Stimulated activated CD8-positive, alpha-beta memory T cell treated with anti-CD3 and anti-CD28 coated beads, Interleukin-7, amount 100 ng/mL, for 24 hours (primary cell): ENCODE measurements at regions not wholly inside any gene's neighbourhood (a gene's known extent, or its start where the extent isn't known, plus 50 kb on each side); places are given as distances from the start of the nearest gene placed in this dataset.
"Not testable (repeated sequence)": the region's sequence is repeated elsewhere in the genome, so short reads cannot be mapped to it uniquely, and the experiment has no call there.

Source experiments
- DNase-seq: peaks from one replicate; pipeline ENCODE4 v3.0.0-alpha.2; 2020; ENCODE audit warnings: low read depth

DNA sequence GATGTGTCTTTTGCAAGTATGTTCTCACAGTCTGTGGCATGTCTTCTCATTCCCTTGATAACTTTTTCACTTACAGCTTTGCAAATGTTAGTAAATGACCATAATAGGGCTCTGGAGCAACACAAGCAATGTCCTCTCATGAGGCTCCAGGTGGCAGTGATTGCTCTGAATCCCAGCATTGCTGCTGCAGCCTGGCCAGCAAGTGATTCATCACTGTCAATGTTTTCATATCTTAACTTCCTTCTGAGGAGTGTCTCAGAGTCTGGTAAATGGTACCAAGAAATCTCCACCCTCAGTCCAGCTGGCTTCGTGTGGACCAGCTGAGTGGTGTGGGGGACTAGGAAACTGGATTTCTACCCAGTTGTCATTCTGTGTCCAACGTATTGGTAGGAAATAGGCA is 139.6 kb downstream of the MYLK4 start:
- DNase-seq, result no peak

DNA sequence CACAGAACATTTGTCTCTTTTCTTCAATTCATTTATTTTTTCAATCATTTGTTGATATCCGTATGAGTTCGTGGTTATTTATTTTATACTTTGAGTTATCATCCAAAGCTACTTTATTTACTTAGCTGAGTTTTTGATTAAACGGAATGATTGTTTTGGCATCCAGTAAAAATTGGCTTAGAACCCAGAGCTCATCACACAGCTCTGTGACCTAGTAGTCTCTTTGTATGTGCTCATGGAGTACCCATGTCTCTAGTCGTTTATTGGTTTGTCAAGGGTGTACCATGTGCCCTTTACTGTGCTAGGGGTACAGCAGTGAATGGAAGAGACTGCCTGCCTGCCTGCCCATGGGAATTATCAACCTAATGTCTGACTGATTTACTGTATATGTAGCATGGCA is 142.2 kb downstream of the MYLK4 start:
- DNase-seq, result no peak

DNA sequence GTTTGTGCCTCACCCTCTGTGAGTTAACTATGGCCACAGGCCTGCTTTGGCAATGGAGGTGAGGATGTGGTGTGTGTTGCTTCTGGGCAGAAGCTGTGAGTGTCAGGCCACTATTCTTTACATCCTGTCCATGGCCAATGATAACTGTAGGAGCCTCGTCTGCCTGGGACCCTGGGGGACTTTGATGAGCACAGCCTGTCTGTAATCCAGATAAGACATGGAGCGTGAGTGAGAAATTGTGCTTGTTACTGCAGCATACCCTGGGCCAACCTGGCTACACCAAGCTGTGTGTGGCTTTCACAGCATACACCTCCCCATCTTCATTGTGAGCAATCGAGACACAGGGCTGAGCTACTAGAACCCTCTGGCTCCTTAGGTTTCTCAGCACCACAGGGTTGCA is 150.4 kb downstream of the MYLK4 start:
- no peak for DNase-seq

DNA sequence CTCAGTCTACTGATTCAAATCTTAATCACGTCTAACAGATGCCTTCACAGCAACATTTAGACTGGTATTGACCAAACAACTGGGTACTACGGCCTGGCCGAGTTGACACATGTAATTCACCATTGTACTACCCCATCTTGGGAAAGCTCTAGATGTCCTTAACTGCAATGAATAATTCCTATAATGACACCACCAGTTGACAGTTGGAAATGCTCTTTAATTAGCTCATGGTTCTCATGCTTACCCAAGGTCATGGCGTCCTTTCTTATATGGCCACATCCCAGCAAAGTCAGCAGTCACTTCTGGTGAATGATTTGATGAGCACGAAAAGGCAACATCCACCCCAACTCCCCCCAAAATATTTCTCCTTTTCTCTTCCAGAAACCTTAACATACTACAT is 150.9 kb downstream of the MYLK4 start:
- DNase-seq, result no peak

DNA sequence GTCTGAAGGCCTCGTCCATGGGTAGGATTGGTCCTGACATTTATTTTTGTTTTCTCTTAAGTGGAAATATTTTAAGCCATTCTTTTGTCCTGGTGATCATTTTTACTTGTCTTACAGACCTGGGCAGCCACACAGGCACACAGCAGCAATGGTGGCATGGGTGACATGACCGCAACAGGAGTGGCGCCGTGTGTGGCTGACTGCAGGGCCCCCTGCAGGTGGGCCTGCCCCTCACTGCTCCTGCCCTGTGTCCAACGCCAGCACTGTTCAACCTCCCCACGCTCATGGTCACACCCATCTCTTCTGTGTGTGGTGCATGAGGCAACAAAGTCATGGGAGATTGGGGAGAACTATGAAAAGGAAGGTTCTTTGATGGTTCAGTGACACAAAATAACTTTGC is 151.9 kb downstream of the MYLK4 start:
- no peak for DNase-seq

DNA sequence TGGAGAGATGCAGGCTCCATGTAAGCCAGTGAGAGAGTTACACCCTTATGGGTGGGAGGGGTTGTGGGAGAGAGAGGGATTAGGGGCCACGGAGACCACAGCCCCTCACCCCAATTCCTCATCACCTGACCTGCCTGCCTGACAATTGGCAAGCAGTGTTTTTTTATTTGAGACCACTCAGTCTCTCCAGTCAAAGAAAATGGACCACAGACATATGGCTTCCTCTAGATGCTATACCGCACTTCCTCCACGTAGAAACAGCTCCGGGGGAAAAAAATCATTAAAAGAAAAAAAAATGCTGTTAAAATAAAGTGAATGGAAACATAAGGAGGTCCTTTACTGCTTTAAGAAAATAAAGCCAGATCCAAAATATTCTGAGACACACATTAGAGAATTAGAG is 152.7 kb downstream of the MYLK4 start:
- no peak for DNase-seq

DNA sequence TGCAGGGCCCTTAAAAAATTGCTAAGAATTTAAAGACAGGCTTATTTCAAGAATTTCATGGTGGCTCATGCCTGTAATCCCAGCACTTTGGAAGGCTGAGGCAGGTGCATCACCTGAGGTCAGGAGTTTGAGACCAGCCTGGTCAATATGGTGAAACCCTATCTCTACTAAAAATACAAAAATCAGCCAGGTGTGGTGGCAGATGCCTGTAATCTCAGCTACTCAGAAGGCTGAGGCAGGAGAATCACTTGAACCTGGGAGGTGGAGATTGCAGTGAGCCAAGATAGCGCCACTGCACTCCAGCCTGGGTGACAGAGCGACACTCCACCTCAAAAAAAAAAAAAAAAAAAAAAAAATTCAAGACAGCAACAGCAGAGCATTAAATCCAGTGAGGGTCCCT is 153.3 kb downstream of the MYLK4 start:
- not testable (repeated sequence) for DNase-seq

DNA sequence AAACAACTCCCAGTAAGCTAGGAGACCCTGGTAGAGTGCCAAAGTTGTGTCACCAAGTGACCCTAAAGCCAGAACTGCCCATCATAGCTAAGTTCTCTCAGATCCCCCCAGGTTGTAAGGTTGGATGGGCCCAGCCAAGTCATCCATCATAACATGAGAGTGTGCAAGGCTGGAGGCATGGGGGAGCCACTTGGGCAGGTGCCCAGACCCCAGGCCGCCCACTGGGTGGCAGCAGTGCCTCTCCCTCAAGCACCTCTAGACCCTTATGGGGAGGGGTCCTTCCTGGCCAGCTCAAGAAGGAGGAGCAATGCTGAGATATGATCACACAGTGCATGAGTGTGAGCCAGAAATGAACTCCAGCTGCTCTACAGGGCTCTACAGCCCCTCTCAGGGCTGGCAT is 154.5 kb downstream of the MYLK4 start:
- no peak for DNase-seq

DNA sequence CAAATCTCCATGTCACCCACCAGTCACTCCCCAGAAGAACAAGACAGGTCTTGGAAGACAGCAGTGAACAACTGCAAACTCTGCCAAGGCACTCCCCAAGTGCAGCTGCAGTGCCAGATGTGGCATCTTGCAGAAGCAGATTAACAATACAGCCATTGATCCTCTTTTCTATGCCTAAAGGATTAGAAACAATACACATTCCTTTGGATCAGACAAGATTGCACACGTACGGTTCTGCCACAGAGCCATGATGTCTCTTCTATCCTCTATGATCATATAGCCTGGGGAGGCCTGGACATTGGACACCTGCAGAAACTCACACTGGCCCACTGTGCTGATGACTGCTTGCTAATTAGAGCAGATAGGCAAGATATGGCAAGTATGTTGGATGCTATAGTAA is 155.9 kb downstream of the MYLK4 start:
- no peak for DNase-seq

DNA sequence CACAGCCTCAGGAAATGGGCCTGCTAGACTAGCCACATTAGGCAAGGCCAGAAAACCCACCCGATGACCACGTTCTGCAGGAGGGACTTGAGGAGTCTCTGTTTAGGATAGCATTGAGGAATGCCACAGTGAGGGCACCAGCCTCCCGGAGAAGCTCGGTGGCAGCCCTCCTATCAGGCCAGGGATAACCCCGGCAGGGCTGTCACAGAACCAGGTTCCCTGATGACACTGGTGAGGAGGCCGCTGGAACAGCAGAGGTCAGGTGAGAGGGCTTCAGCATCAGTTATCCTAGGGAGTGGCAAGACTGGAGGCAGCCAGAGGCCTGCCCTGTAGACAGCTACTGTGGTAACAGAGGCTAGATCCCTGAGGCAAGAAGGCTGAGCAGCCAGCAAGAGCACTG is 157.6 kb downstream of the MYLK4 start:
- DNase-seq, result no peak

DNA sequence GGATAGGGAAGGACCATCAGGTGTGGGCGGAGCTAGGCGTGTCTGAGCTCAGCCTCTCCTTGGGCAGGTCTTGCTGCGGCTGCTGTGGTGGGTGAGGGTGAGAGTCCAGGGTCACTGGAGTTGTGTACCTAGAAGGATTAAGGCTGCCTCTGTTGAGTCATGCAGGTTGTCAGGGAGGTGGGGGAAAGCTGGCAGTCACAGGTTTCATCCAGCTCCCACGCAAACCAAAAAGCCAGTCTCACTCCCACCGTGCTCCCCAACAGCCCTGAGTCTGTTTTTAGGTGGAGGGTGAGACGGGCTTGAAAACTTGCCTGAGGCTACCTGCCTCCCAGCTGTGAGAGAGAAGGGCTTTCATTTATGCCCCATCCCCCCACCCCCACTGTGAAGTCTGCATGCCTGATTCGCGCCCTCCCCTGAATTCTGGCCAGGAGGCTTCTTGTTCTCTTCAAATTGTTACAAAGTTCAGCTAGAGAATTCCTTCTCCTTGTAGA is 161.5 kb downstream of the MYLK4 start:
- no peak for DNase-seq

DNA sequence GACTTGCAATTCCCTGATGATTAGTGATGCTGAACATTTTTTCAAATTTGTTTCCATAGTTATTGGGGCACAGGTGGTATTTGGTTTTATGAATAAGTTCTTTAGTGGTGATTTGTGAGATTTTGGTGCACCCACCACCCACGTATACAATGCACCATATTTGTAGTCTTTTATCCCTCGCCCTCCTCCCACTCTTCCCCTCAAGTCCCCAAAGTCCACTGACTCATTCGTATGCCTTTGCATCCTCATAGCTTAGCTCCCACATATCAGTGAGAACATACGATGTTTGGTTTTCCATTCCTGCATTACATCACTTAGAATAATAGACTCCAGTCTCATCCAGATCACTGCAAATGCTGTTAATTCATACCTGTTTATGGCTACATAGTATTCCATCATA is 167.3 kb downstream of the MYLK4 start:
- DNase-seq, result no peak

DNA sequence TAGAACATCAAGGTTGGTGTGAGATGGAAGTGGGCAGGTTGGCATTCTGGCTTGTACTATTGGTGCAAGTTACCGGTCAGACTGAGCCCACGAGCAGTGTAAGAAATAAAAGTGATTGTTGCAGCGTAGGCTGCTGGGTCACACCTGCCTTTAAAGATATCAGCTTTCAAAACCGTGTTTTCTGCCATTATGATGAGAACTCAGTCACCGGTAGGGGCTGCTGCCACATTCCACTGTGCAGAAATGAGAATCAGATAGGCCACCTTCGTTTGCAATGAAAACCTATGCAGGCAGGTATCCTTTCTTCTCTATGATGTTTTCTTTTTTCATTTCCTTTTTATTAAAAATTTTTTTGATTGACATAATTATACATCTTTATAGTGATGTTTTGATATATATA is 168.5 kb downstream of the MYLK4 start:
- no peak for DNase-seq

DNA sequence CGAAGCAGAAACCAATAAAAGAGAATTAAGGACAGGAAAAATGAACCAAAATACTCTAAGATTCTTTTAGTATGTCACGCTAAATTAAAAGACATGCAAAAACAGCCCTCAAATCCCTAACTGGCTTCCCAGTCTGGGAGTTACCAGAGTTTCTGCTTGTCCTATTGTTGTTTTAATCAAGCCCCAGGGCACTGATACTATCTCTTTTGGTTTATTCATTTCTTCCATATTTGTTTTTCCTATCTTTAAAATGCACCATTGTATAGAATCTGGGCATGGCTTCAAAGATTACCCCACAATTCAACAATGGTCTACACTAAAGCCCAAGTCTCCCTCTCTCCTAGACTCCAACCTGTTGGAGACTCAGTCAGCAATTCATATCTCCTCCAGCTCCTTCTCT is 169.1 kb downstream of the MYLK4 start:
- DNase-seq, result no peak

DNA sequence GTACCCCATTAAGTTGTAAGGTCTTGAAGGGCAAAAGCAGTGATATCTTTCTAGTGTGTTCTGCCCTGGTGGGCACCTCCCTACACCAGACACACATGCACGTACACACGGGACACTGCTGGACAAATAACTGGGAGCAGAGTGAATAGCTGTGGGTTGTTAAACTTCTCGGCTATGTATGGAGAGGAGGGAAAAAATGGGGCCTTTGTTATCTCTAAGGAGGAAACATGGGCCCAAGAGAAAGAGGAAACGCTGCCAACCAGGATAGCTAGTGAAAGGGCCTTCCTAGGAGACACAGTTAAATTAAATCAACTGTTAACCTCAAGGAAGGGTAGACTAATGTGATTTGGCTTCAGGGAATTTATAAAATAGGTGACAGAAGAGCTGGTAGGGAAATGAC is 169.7 kb downstream of the MYLK4 start:
- no peak for DNase-seq

DNA sequence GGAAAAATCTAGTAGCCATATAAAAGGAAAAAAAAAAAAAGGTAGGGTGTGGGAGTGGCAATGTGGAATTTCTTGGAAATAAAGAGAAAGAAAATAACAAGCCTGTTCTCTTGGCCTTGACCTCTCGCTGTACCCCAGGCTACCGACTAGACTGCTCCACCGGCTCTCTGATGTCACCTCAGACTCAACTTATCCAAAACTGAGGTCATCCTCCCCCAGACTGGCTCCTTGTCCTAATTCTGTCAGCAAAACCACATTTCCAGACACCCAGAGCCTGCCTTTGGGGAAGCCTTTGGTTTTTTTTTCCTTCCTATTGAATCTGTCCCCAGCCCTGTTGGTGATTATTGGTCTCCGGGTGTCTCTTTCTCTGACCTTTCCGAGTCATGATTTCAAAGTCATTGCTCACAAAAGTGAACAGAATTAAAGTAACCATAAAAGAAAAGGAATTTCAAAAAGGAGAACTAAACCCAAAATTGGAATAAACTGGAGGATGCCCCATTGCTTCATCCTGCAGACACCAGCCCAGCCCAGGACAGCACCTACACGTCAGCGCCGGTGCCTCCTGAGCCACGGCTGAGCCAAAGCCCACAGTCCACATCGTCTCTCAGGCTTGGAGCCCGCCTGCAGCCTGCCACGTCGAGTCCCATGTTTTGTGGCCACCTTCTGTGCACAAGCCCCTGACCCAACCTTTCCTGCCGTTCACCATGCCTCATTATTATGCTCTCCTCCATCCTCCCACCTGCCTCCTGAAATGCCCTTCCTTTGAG is 170.7 kb downstream of the MYLK4 start:
- no peak for DNase-seq

DNA sequence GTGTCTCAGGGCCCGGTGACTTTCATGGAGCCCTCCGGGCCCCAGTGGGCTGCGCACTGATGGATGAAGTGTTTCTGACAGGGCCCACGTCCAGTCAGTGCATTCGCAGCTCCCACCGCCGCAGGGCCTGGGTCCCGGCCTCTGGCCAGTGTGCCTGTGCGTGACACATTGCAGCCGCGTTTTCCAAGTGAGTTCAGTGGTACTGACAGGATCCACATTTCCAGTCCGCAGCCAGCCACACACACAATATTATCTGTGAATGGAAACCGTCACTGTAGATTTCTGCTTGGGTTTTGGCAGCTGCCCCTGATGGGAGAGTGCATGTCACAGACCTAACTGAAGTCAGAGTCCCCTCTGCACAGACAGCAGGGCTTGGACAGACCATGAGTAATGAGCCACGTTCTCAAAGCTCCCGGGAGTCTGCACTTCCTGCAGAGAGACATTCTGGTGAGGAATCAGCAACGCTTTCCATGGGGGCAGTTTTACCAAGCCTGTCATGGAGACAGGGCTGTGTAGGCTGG is 171.4 kb downstream of the MYLK4 start:
- no peak for DNase-seq

DNA sequence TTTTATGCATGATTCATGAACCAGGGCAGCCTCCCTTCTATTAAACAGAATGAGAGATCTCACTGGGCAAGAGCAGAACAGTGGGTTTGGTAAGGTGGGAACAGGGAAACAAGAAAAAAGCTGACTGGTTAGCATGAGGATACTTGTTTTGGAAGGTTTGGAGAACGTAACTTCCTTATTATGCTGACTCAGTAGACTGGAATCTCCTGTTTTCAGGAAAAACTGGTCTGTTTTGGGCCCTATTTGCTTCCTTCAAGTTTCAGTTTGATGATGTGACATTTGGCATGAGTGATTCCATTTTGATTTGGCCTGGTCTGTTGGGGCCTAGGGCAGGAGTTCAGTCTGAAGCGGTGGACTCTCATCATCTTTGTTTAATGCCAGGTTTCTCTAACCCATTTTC is 172.0 kb downstream of the MYLK4 start:
- no peak for DNase-seq

DNA sequence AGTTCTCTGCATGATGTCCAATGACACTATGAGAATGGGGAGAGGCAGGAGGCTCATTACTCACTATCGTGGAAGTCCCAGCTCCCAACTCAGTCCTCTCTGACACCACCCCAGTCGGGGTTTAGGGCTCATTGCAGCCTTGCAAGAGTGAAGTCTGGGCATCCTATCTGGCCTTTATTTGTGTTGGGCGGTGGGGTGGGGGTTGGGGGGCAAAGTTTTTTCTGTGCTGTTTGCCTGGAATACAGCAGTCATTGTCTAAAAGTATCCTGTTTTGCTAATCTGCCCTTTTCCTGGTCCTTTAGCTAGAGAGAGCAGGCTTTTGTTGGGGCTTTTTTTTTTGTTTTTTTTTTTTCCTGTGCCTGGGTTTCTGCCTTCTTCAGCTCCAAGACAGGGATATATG is 174.2 kb downstream of the MYLK4 start:
- DNase-seq, result no peak

DNA sequence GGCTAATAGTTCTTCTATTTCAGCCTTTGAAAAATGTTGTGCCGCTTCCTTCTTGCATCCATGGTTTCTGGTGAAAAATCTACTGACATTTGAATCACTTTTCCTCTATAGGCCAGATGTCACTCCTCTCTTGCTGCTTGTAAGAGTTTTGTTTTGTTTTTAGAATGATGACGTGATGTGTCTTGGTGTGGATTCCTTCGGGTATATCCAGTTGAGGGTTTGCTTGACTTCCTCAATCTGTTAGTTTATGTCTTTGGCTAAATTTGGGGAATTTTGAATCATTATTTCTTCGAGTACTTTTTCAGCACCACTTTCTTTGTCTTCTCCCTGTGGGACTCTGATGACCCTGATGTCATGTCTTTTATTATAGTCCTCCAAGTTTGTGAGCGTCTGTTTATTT is 175.5 kb downstream of the MYLK4 start:
- DNase-seq, result no peak

DNA sequence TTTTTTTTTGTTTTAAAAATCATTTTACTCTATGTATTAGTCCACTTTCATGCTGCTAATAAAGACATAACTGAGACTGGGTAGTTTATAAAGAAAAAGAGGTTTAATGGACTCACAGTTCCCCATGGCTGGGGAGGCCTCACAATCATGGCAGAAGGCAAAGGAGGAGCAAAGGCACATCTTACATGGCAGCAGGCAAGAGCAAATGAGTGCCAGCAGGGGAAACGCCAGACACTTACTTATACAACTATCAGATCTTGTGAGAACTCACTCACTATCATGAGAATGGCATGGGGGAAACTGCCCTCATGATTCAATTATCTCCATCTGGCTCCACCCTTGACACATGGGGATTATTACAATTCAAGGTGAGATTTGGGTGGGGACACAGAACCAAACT is 181.3 kb downstream of the MYLK4 start:
- not testable (repeated sequence) for DNase-seq

DNA sequence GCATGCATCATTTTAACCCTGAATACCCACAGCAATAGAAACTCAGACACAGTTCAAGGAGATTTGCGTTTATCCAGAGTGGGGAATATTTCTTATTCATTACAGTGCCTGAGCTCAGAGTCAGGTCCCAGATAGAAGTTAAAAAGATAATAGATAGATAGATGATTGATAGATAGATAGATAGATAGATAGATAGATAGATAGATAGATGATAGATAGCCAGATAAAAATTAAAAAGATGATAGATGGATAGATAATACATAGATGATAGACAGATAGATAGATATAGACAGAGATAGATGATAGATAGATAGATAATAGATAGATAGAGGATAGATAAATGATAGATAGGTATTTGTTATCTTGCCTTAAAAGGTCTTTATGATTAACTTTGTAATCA is 184.7 kb downstream of the MYLK4 start:
- no peak for DNase-seq

DNA sequence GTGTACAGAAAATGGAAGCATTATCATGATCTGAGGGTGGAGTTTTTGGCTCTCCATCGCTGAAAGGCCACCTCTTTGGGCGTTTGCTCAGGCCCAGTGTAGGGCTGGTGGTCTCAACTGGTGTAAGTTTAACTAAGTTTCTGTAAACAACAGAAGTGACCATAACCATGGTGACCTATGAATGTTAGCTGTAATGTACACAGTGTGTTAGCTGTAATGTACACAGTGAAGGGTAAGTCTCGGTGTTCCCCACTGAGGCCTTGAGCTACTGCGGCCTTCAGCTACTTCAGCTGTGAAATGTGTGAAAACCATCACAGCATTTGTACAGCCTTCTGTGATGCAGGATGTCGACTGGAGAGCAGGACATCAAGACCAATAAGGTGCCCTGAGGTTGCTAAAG is 185.2 kb downstream of the MYLK4 start:
- no peak for DNase-seq

DNA sequence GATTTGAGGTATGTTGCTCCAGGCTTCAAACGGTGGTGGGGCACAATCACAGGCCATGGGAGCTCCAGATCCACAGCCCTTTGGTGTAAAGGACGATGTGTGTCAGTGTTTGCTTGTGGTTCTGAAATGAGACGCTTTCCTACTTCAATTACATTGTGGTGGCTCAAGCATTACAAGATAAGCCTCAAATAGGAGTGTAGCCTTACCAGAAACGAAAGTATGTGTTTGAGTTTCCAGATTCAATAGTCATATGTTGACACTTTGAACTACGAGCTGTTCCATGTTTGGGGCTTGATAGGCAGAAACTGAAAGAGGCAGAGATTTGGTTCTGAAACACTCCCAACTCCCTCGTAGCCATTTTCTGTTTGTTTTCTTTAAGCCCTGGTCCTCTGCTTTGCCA is 187.1 kb downstream of the MYLK4 start:
- DNase-seq, result no peak
